HG02938 (cell line): ENCODE measurements at regions not wholly inside any gene's neighbourhood (a gene's known extent, or its start where the extent isn't known, plus 50 kb on each side); places are given as distances from the start of the nearest gene placed in this dataset.
A peak's percentile ranks its signal among the peaks of the same experiment; 100 is the strongest.

Source experiments
- ATAC-seq: cut with Tn5 transposase; IDR thresholded peaks from one replicate; pipeline ENCODE4 v1.9.1; 2021; ENCODE audit warnings: mild to moderate bottlenecking, moderate library complexity; ENCODE audit not compliant: unreplicated experiment

DNA sequence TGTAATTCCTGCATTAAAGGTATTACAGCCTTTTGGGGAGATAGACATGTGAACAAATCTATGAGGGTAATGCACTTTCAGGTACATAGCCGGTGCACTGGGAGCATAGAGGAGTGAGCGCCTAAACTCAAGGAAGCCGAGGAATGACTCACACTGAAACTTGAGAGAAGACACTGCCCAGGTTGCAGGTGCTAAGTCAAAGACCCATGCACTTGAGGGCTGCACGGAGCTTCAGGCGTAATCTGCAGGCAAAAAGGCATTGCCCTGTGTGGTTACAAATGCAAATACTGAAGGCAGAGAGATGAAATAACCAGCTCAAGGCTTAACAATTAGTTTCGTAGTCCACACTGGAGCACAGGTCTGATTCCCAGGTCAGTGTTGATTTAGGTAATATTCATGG is 51.0 kb upstream of the OSBPL3 start:
- peak; percentile 84 for ATAC-seq
